SK-N-SH (cell line): ENCODE measurements at regions not wholly inside any gene's neighbourhood (a gene's known extent, or its start where the extent isn't known, plus 50 kb on each side); places are given as distances from the start of the nearest gene placed in this dataset.

Source experiments
- CTCF ChIA-PET: fragments of 300-600, 350-600 bp; formaldehyde crosslinking; extraction: SDS; loops from one replicate; lab custom pipeline; 2021; lab: Yijun Ruan, JAX
- POLR2A ChIA-PET: fragments of 350-600 bp; sonication (Branson Sonifier 250); formaldehyde crosslinking; extraction: SDS; loops from one replicate; lab custom pipeline; 2020; ENCODE audit warnings: antibody characterized with exemption, inconsistent platforms; lab: Yijun Ruan, JAX
- DNase-seq: peaks from one replicate; pipeline ENCODE4 v3.0.0; 2012
- H2AFZ ChIP-seq: fragments of 200-600 bp; sonication (generic); 2 replicates; pipeline ENCODE4 v1.8.1; 2016; ENCODE audit warnings: antibody characterized with exemption, mild to moderate bottlenecking, low read depth
- H3F3A ChIP-seq: fragments of 200-600 bp; sonication (generic); replicated peaks from 2 replicates; pipeline ENCODE3; 2016; ENCODE audit warnings: antibody characterized with exemption, mild to moderate bottlenecking; ENCODE audit not compliant: insufficient read depth
- H3K27ac ChIP-seq, 2 experiments: fragments of 200-500 bp in 1 of 2; fragments of 200-600 bp in 1 of 2; sonication (Bioruptor generic) in 1 of 2; sonication (generic), shearing (Covaris generic) in 1 of 2; 2 replicates each; pipeline versions ENCODE4 v1.5.1 to v1.6.1; 2014 to 2016; ENCODE audit warnings: low read depth in 2 of 2, inconsistent platforms in 1 of 2, low read length in 1 of 2, mild to moderate bottlenecking in 1 of 2, mixed read lengths in 1 of 2
- H3K27me3 ChIP-seq: fragments of 200-600 bp; sonication (generic), shearing (Covaris generic); 2 replicates; pipeline ENCODE4 v1.6.1; 2016; ENCODE audit warnings: mixed run types; ENCODE audit not compliant: insufficient read depth
- H3K36me3 ChIP-seq, 2 experiments: fragments of 200-500 bp in 1 of 2; fragments of 200-600 bp in 1 of 2; sonication (Bioruptor generic) in 1 of 2; sonication (generic) in 1 of 2; replicated peaks in 1 of 2; 2 replicates each; pipeline versions ENCODE3 to v1.5.1; 2014 to 2016; ENCODE audit warnings: low read length in 1 of 2, mild to moderate bottlenecking in 1 of 2; ENCODE audit not compliant: insufficient read depth in 2 of 2, control insufficient read depth in 1 of 2
- H3K4me1 ChIP-seq, 2 experiments: fragments of 200-500 bp in 1 of 2; fragments of 200-600 bp in 1 of 2; sonication (Bioruptor generic) in 1 of 2; sonication (generic), shearing (Covaris generic) in 1 of 2; 2 replicates each; pipeline versions ENCODE4 v1.5.1 to v1.6.1; 2014 to 2016; ENCODE audit warnings: low read depth in 1 of 2, low read length in 1 of 2, mixed run types in 1 of 2; ENCODE audit not compliant: insufficient read depth in 2 of 2, control insufficient read depth in 1 of 2
- H3K4me2 ChIP-seq: fragments of 200-600 bp; sonication (generic), shearing (Covaris generic); 2 replicates; pipeline ENCODE4 v1.6.1; 2017; ENCODE audit warnings: mixed run types
- H3K4me3 ChIP-seq, 2 experiments: fragments of 200-500 bp in 1 of 2; fragments of 200-600 bp in 1 of 2; sonication (Bioruptor generic) in 1 of 2; sonication (generic), shearing (Covaris generic) in 1 of 2; 2 replicates each; pipeline versions ENCODE4 v1.5.1 to v1.8.1; 2014 to 2016; ENCODE audit warnings: low read depth in 2 of 2, inconsistent platforms in 1 of 2, low read length in 1 of 2, mild to moderate bottlenecking in 1 of 2, mixed read lengths in 1 of 2, moderate library complexity in 1 of 2
- H3K79me2 ChIP-seq: fragments of 200-600 bp; sonication (generic); 2 replicates; pipeline ENCODE4 v1.8.1; 2017; ENCODE audit warnings: mild to moderate bottlenecking; ENCODE audit not compliant: insufficient read depth
- H3K9ac ChIP-seq: fragments of 200-600 bp; sonication (generic); 2 replicates; pipeline ENCODE4 v1.6.1; 2017; ENCODE audit warnings: mixed run types
- H3K9me2 ChIP-seq: fragments of 200-600 bp; sonication (generic); 2 replicates; pipeline ENCODE4 v1.6.1; 2017; ENCODE audit warnings: mixed run types
- H3K9me3 ChIP-seq: fragments of 200-600 bp; sonication (generic); 2 replicates; pipeline ENCODE4 v1.6.1; 2017; ENCODE audit warnings: mixed run types, mild to moderate bottlenecking, moderate library complexity
- H4K20me1 ChIP-seq: fragments of 200-600 bp; sonication (generic); 2 replicates; pipeline ENCODE4 v1.6.1; 2017; ENCODE audit warnings: mild to moderate bottlenecking, mixed run types; ENCODE audit not compliant: insufficient read depth
- CHD2 ChIP-seq: fragments of 150-350 bp; IDR thresholded peaks from 2 replicates; pipeline ENCODE4 v1.6.1; 2018; ENCODE audit warnings: low read length; ENCODE audit not compliant: partially characterized antibody
- ELF1 ChIP-seq: IDR thresholded peaks from 2 replicates; pipeline ENCODE4 v1.4.0; 2012
- EZH2phosphoT487 ChIP-seq: fragments of 200-600 bp; sonication (generic); IDR thresholded peaks from 2 replicates; pipeline ENCODE4 v1.6.1; 2017; ENCODE audit warnings: low read depth, mixed run types, mild to moderate bottlenecking, antibody characterized with exemption, moderate library complexity, borderline replicate concordance
- IRF3 ChIP-seq: fragments of 150-350 bp; IDR thresholded peaks from 2 replicates; pipeline ENCODE4 v1.6.1; 2016; ENCODE audit warnings: mild to moderate bottlenecking, low read depth, low read length
- JUND ChIP-seq: IDR thresholded peaks from 2 replicates; pipeline ENCODE4 v1.4.0; 2012
- NFIC ChIP-seq: IDR thresholded peaks from 2 replicates; pipeline ENCODE4 v1.4.0; 2012; ENCODE audit warnings: borderline replicate concordance
- POLR2AphosphoS5 ChIP-seq: IDR thresholded peaks from 2 replicates; pipeline ENCODE4 v1.6.1; 2012; ENCODE audit warnings: low read depth, low read length
- RAD21 ChIP-seq: IDR thresholded peaks from 2 replicates; pipeline ENCODE4 v1.6.1; 2012; ENCODE audit warnings: mild to moderate bottlenecking, low read length
- RCOR1 ChIP-seq: fragments of 150-350 bp; IDR thresholded peaks from 2 replicates; pipeline ENCODE4 v1.6.1; 2017; ENCODE audit warnings: antibody characterized with exemption, low read length
- REST ChIP-seq: IDR thresholded peaks from 2 replicates; pipeline ENCODE4 v1.6.1; 2012; ENCODE audit warnings: mild to moderate bottlenecking, low read depth, low read length, moderate library complexity
- RFX5 ChIP-seq: IDR thresholded peaks from 2 replicates; pipeline ENCODE4 v1.6.1; 2012; ENCODE audit warnings: mild to moderate bottlenecking, improper control_type of control experiment, low read length
- TAF1 ChIP-seq: IDR thresholded peaks from 2 replicates; pipeline ENCODE4 v1.6.1; 2012; ENCODE audit warnings: low read depth, mild to moderate bottlenecking, low read length, moderate library complexity, borderline replicate concordance
- TEAD4 ChIP-seq: IDR thresholded peaks from 2 replicates; pipeline ENCODE4 v1.4.0; 2012; ENCODE audit warnings: mild to moderate bottlenecking, borderline replicate concordance; ENCODE audit not compliant: insufficient read depth
- WGBS: methylation state at CpG from one replicate; pipeline ENCODE4 v1.1.6; 2017; ENCODE audit warnings: low lambda C conversion rate; 5-methylcytosine and 5-hydroxymethylcytosine counted together

DNA sequence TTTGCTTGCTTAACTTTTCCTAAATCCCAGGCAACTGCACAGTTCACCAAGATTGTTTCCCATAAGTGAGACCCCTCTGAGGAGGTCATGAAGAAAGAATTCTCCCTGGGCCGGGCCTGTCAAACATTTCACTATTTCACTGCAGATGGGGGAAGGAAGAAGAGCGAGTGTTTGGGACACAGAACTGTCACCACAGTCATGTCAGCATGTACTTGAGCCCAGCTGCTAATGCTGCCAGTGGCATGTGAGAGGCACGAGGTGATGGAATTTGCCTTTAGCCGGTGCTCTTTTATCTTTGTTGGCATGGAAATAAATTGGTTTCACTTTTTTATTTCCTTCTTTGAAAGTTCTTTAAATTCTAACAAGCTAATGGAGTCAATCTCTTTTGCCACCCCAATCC, 277.9 kb upstream of the GADL1 start (continued):
- TF ChIP-seq RAD21, result no peak

- Histone ChIP-seq H3F3A (no peaks in the 10 kb centered on the region), H2AFZ (no peak overlapping the region), H3K9me2 (no peaks in the 10 kb centered on the region), H3K4me1 (no peaks in the 10 kb centered on the region), H3K9ac (no peak overlapping the region), H3K27ac (no peak overlapping the region), H3K9me3 (no peaks in the 10 kb centered on the region), H3K27me3 (no peaks in the 10 kb centered on the region), H3K79me2 (no peaks in the 10 kb centered on the region), H3K36me3 (no peaks in the 10 kb centered on the region), H3K4me2 (no peak overlapping the region), H3K4me3 (no peak overlapping the region), H4K20me1 (no peaks in the 10 kb centered on the region)
- WGBS, result 80% methylated on average over 1 of the region's 1 CpG
- TF ChIP-seq TEAD4 (no peak), RAD21 (no peak), EZH2phosphoT487 (no peak), CHD2 (no peak), RFX5 (no peak), ELF1 (no peak), REST (no peak), RCOR1 (no peak), NFIC (no peak), POLR2AphosphoS5 (no peak), TAF1 (no peak), JUND (no peak), IRF3 (no peak)
- DNase-seq, result no peak
- ChIA-PET POLR2A (no interaction called here), CTCF (no interaction called here)
Measured at GRCh38 chr3:31173118-31173718, 278.8 kb upstream of the GADL1 start.
